Kidney (tissue), 13 donors: ENCODE measurements at regions not wholly inside any gene's neighbourhood (a gene's known extent, or its start where the extent isn't known, plus 50 kb on each side); places are given as distances from the start of the nearest gene placed in this dataset.

Experiments used
- DNase-seq, 5 donors: peaks; one replicate each; pipeline ENCODE4 v3.0.0-alpha.2; 2013 to 2020
- FAIRE-seq: peaks from 2 replicates; lab custom pipeline; 2012; peaks lifted over from hg19 to GRCh38; lab: Jason Lieb, UNC
- H3K27ac ChIP-seq, 2 donors: one replicate each; pipeline ENCODE4 v1.7.0; 2013; ENCODE audit warnings: low read depth in 2 of 2, low read length in 2 of 2, inconsistent platforms in 1 of 2
- H3K27me3 ChIP-seq: one replicate; pipeline ENCODE4 v1.7.1; 2013; ENCODE audit warnings: low read length, inconsistent platforms; ENCODE audit not compliant: control insufficient read depth, insufficient read depth
- H3K36me3 ChIP-seq, 3 donors: one replicate each; pipeline versions ENCODE4 v1.7.0 to v1.7.1; 2013; ENCODE audit warnings: low read length in 3 of 3, control low read depth in 1 of 3, inconsistent platforms in 1 of 3; ENCODE audit not compliant: insufficient read depth in 3 of 3, control insufficient read depth in 2 of 3
- H3K4me1 ChIP-seq, 3 donors: one replicate each; pipeline versions ENCODE4 v1.7.0 to v1.7.1; 2013; ENCODE audit warnings: low read length in 3 of 3, inconsistent platforms in 1 of 3, low read depth in 1 of 3; ENCODE audit not compliant: control insufficient read depth in 2 of 3, insufficient read depth in 2 of 3
- H3K4me3 ChIP-seq, 3 donors: one replicate each; pipeline versions ENCODE4 v1.7.0 to v1.8.1; 2013; ENCODE audit warnings: low read length in 3 of 3, control low read depth in 1 of 3, inconsistent platforms in 1 of 3
- H3K9ac ChIP-seq, 3 donors: one replicate each; pipeline versions ENCODE4 v1.7.0 to v1.7.1; 2013; ENCODE audit warnings: low read length in 3 of 3, control low read depth in 1 of 3, inconsistent platforms in 1 of 3
- H3K9me3 ChIP-seq, 3 donors: one replicate each; pipeline versions ENCODE4 v1.7.0 to v1.7.1; 2013; ENCODE audit warnings: low read length in 3 of 3, control low read depth in 1 of 3, inconsistent platforms in 1 of 3; ENCODE audit not compliant: control insufficient read depth in 2 of 3, insufficient read depth in 1 of 3
- CTCF ChIP-seq: IDR thresholded peaks from 3 replicates; pipeline ENCODE4 v1.5.1; 2012; ENCODE audit warnings: mild to moderate bottlenecking, moderate library complexity, borderline replicate concordance; ENCODE audit not compliant: insufficient read depth; ENCODE audit errors: extremely low read depth
- intact Hi-C: fragments of 100-400 bp; cut with DNase I; formaldehyde crosslinking; loops from one replicate; pipeline ENCODE4 v1.11.1; 2022
- donor health status: control.
- donor health status: control.
- donor health status: control.
- donor health status: control.
- donor health status: control.
- donor health status: DM: yes; HTN: yes; CAD: no.
- donor health status: Normal renal cell carcinoma (clear cell type).

DNA sequence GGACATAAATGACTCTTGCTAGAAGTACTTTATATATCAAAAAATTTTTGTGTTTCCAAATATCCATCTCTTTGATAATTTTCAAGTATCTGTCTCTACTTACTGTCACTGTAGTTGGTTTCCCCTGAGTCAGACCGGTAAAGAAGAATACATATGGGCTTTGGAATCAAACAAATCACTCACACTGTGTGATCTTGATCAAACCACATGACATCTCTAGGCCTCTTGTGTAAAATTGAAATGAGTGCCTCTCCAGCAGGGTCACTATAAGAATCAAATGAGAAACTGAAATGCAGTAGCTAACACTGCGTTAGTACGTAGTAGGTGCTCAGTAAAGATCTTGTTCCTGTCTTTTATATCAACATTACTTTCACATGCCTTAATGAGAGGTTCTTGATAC, 314.6 kb upstream of the STT3B start:
- Histone ChIP-seq H3K36me3 (no peaks in the 10 kb centered on the region), H3K9ac (no peak overlapping the region), H3K4me3 (no peak overlapping the region), H3K27ac (no peak overlapping the region), H3K4me1 (no peaks in the 10 kb centered on the region), H3K9me3 (no peaks in the 10 kb centered on the region), H3K27me3 (no peaks in the 10 kb centered on the region)
- FAIRE-seq (no peak), DNase-seq (no peak)
- intact Hi-C loops: no loop called here
- no peak for TF ChIP-seq CTCF

- no peak for DNase-seq
- intact Hi-C loops: no loop called here
- H3K9me3 ChIP-seq: no peaks in the 10 kb centered on the region
- H3K4me1 ChIP-seq: no peaks in the 10 kb centered on the region
- no peaks in the 10 kb centered on the region for H3K36me3 ChIP-seq
- H3K27ac ChIP-seq: no peak overlapping the region
- FAIRE-seq: no peak
- H3K4me3 ChIP-seq: no peak overlapping the region
- no peak overlapping the region for H3K9ac ChIP-seq
- no peaks in the 10 kb centered on the region for H3K27me3 ChIP-seq
- TF ChIP-seq CTCF: no peak
Measured at GRCh38 chr3:31219131-31219843, 313.4 kb upstream of the STT3B start.

- intact Hi-C loops: no loop called here
- Histone ChIP-seq H3K27me3 (no peaks in the 10 kb centered on the region), H3K9me3 (no peaks in the 10 kb centered on the region), H3K4me1 (no peaks in the 10 kb centered on the region), H3K27ac (no peak overlapping the region), H3K9ac (no peak overlapping the region), H3K4me3 (no peak overlapping the region), H3K36me3 (no peaks in the 10 kb centered on the region)
- FAIRE-seq (no peak), DNase-seq (no peak)
- no peak for TF ChIP-seq CTCF
Measured at GRCh38 chr3:31220431-31220830, 312.3 kb upstream of the STT3B start.

DNA sequence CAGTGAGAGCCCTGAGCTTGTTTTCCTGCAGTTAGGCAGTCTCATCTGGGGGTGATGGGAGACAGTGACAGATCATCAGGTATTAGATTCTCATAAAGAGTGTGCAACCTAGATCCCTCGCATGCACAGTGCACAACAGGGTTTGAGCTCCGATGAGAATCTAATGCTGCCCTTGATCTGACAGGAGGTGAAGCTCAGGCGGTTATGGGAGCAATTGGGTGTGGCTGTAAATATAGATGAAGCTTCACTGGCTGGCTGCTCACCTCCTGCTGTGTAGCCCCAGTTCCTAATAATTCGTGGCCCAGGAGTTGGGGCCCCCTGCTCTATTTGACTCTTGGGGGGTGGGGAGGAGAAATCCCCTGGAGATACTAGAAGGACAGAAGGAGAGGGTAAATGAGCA, 309.4 kb upstream of the STT3B start:
- TF ChIP-seq CTCF: no peak
- Histone ChIP-seq H3K27ac (no peak overlapping the region), H3K9ac (no peak overlapping the region), H3K4me3 (no peak overlapping the region), H3K9me3 (no peaks in the 10 kb centered on the region), H3K36me3 (no peaks in the 10 kb centered on the region), H3K4me1 (no peaks in the 10 kb centered on the region), H3K27me3 (no peaks in the 10 kb centered on the region)
- FAIRE-seq (no peak), DNase-seq (no peak)
- intact Hi-C loops: no loop called here
